ENCODE measurements at regions not wholly inside any gene's neighbourhood (a gene's known extent, or its start where the extent isn't known, plus 50 kb on each side); places are given as distances from the start of the nearest gene placed in this dataset.
"Not testable (repeated sequence)": the region's sequence is repeated elsewhere in the genome, so short reads cannot be mapped to it uniquely, and the experiment has no call there.

DNA sequence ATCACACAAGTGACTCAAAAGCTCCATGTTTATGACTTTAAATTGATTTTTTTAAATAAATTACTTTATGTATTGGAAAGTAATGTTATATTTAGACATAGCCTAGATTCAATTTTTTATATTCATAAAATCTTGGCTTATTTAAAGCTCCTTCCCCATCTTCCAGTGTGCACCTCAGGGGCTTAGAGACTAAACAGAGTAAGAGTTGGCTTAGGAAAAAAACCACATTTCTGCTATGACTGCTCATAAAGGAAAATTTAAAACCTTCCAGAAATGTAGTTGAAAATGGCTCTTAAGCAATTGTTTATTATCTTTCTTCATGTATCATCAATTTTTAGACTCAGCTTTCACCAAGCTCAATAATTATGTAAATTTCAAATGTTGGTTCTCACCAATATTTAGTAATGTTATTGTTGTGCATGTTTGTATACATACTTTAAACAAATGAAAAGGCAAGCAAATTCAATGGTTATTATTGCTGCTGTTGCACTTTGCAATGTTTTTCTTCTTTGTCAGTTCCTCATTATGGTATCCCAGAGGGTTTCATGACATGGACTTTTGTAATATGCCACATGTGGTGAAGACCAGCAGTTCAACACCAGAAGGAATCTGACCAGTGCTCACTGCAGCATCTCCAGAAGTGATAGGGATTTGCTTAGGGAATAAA is 700.1 kb upstream of the ANKRD30A start:
- DNase-seq, result no peak

GRCh38 chr10:36424502-36424901 is 700.9 kb upstream of the ANKRD30A start:
- DNase-seq, result no peak

DNA sequence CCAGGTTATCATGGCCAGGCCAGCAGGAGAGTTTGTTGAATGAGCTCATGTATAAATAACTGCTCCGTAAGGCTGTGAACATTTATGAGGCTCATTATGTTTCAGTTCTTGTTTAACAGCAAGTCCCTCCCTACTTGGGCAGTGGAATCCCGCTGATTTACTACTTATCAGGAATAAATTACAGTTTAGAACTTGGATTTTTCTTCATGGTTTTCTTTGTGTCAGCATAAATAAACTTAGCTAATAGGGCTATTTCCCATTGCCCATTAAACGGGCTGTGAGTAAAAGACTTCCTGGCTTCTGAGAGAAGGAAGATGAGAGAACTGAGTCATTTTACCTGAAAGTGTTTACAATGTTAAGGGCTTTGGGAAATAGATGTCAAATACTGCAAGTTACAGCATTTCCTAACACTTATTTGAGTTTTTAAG is 701.6 kb upstream of the ANKRD30A start:
- DNase-seq, result no peak

GRCh38 chr10:36421992-36422391 is 703.4 kb upstream of the ANKRD30A start:
- no peak for DNase-seq

- DNase-seq, result no peak
Observed at GRCh38 chr10:36416513-36416912, 708.9 kb upstream of the ANKRD30A start.

DNA sequence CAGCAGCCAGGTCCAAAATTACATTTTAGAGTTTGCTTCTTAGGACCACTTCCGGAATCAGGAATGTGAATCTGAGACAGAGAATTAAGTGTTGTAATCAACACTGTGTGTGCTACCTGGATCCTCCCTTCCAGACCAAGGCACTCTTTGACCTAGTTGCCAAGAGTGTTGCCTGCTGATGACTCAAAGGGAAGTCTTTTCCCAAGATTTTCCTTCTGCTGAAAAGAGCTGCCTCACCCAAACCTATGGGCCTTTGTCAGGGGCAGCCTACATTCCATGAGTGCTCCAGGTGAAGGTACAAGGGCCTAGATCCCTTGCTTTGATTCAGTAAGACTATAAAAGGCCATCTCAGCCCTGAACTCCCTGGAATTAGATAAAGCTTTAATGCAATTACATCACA is 712.5 kb upstream of the ANKRD30A start:
- DNase-seq, result no peak

- not testable (repeated sequence) for DNase-seq
Observed at GRCh38 chr10:36400238-36400637, 725.2 kb upstream of the ANKRD30A start.

DNA sequence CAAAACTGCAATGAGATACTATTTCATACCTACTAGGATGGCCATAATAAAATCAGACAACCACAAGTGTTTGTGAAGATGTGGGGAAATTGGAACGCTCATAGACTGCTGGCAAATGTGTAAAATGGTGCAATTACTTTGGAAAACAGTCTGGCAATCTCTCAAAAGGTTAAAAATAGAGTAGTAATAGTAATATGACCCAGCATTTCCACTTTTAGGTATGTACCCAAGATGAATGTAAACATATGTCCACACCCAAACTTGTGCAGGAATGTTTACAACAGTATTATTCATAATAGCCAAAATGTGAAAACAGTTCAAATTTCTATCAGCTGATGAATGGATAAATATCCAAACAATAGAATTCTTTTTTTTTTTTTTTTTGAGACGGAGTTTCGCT is 731.6 kb upstream of the ANKRD30A start:
- DNase-seq, result no peak

DNA sequence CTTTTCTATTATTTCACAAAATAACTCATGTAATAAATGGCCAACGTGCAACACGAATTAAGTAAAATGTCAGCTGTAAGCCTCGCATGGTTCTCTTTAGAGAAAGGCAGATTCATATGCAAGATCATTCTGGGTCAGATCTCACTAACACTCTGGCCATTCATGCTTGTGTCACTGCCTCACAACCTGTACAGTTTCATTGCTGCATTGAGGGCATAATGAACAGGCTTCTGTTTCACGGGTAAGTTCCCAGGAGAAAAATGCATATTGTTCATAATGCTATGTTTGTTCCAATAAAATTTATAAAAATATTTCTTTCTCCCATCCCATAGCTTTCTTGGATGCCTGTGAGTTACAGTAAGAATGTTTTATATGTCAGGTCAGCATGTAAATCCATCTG is 734.0 kb upstream of the ANKRD30A start:
- no peak for DNase-seq

DNA sequence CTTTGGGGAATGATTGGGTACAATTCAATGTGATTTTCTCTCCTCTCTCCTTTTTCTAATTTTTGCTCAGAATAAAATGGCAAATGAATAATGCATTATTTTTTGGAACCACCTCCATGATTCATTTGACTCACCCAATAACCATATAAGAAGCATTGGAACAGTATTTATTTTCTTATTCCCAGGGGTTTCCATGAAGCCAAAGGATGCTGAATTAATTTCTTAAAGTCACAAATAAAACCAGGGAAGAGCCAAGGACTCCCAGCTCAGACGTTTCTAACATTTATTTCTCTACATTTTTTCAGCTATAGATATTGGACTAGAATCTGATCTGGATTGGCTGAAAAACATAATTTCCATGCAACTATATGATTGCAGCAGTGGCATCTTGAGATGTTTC is 735.2 kb upstream of the ANKRD30A start:
- no peak for DNase-seq

DNA sequence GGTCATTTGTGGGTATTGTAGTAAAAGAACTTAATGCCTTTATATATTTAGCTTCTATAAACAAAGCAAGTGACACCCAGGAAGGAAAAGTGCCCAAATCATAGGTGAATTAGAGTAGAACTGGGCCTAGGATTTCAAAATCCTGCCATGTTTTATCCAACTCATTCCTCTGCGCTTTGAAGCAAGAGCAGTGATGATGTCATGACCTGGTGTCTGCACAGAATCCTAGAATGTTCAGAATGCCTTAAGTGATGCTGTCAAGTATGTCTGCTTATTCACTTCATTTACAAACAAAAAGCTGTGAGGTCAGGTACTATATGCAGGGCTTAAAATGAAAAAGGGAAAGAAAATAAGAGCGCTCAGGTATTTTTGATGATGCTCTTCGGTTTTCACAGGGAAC is 737.2 kb upstream of the ANKRD30A start:
- no peak for DNase-seq

- no peak for DNase-seq
Observed at GRCh38 chr10:36385693-36386092, 739.7 kb upstream of the ANKRD30A start.

DNA sequence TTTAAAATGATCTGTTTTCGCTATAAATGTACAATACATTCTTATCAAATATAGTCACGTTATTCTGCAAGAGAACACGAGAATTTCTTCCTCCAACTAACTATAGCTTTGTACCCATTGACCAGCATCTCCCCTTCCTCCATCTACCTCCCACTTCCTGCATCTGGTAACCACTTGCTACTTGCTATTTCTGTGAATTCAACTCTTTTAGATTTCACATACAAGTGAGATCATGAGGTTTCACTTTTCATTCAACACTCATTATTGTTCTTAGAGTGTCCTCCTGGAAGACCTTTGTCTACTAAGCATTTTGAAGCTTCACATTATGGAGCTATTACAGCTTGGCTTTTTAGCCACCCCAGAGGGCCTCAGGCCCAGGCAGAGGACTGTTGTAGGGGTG is 741.3 kb upstream of the FZD8 start:
- no peak for DNase-seq

- no peak for DNase-seq
Observed at GRCh38 chr10:36381748-36382147, 739.7 kb upstream of the FZD8 start.

DNA sequence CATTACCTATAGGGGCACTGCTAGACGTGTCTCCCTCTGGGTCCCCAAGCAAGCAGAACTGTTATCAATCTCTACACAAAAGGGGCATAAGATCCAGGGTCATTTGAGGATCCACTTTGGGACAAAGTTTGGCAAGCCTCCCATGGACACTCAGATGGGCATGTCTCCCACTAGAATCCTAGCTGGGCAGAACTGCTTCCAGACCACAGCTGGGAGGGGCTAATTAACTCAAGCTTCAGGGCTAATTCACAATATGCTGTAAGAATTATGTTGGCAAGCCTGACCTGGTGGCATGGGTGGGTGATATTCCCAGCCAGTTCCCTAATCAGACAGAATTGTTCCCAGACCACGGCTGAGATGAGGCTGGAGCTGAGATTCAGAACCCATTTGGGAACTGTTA is 738.4 kb upstream of the FZD8 start:
- DNase-seq, result no peak

- DNase-seq, result no peak
Observed at GRCh38 chr10:36375107-36375506, 733.0 kb upstream of the FZD8 start.

- no peak for DNase-seq
Observed at GRCh38 chr10:36373424-36374096, 731.5 kb upstream of the FZD8 start.

GRCh38 chr10:36367362-36367761 is 725.3 kb upstream of the FZD8 start:
- DNase-seq, result no peak

GRCh38 chr10:36366843-36367242 is 724.7 kb upstream of the FZD8 start:
- no peak for DNase-seq

DNA sequence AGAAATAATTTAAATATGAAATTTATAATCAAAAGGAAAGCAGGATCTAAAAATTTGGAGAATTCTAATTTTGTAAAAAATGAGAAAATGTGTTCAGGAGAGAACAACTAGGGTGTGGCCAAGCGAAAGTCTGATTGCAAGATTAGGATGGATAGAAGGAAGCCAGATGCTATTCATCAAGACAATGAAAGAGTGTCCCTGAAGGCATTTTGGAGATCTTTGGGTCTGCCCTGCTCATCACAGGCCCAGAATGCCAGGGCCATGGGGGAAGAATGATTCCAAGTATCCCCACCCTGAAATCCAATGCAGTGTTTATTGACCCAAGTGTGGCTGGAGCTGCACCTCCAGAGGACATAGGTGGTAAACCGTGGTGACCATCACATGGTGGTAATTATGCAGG is 724.0 kb upstream of the FZD8 start:
- DNase-seq, result no peak

- no peak for DNase-seq
Observed at GRCh38 chr10:36362257-36362656, 720.2 kb upstream of the FZD8 start.

DNA sequence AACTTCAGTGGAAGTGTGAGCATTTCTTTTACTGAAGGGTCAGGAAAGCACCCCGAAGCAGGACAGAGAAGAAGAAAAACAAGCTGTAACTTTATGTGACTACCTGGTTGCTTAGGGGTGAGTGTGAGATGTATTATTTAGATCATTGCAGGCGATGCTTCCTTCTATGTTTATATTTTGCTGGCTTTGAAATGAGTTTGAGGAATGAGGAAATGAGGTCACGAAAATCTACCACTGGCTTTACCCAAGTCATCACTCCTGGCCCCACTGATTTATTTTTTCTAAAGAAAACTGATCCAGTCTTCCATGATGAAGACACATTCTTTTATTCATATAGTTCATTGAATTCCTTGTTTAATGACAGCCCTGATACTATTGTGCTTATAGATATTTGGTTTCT is 716.6 kb upstream of the FZD8 start:
- DNase-seq, result no peak

- DNase-seq, result no peak
Observed at GRCh38 chr10:36354633-36355032, 712.5 kb upstream of the FZD8 start.

GRCh38 chr10:36351159-36351558 is 709.1 kb upstream of the FZD8 start:
- DNase-seq, result no peak

All from activated T-cell treated with anti-CD3 and anti-CD28 coated beads, Interleukin-2, amount 50 U/mL, for 1 hour (primary cell).